Calu3 (cell line): ENCODE measurements at regions not wholly inside any gene's neighbourhood (a gene's known extent, or its start where the extent isn't known, plus 50 kb on each side); places are given as distances from the start of the nearest gene placed in this dataset.

Source experiments
- BruUV-seq: library from RNA; stranded (reverse); fragments of 400-500 nt; replicated peaks from 2 replicates; lab custom pipeline; 2021; lab: Mats Ljungman, UMichigan
- CTCF ChIA-PET: fragments of 300-600 bp; sonication (Branson Sonifier 250); formaldehyde crosslinking; loops from one replicate; lab custom pipeline; 2022; ENCODE audit warnings: antibody characterized with exemption; lab: Charles Lee
- DNase-seq: peaks from one replicate; pipeline ENCODE4 v3.0.0; 2022
- H3K27ac Mint-ChIP-seq: one replicate; pipeline ENCODE4 v1.8.0; 2022; ENCODE audit warnings: mixed read lengths; ENCODE audit not compliant: unreplicated experiment
- H3K27me3 Mint-ChIP-seq: one replicate; pipeline ENCODE4 v1.8.0; 2022; ENCODE audit warnings: mixed read lengths; ENCODE audit not compliant: unreplicated experiment
- H3K36me3 Mint-ChIP-seq: one replicate; pipeline ENCODE4 v1.8.0; 2022; ENCODE audit warnings: mild to moderate bottlenecking, moderate library complexity, mixed read lengths; ENCODE audit not compliant: insufficient read depth, unreplicated experiment
- H3K4me1 Mint-ChIP-seq: one replicate; pipeline ENCODE4 v1.8.0; 2022; ENCODE audit warnings: mild to moderate bottlenecking, low read depth, mixed read lengths; ENCODE audit not compliant: unreplicated experiment
- H3K4me3 Mint-ChIP-seq: one replicate; pipeline ENCODE4 v1.8.0; 2022; ENCODE audit warnings: mild to moderate bottlenecking, low read depth, moderate library complexity, mixed read lengths; ENCODE audit not compliant: unreplicated experiment
- H3K9me3 Mint-ChIP-seq: one replicate; pipeline ENCODE4 v1.8.0; 2022; ENCODE audit warnings: low read depth, mixed read lengths; ENCODE audit not compliant: unreplicated experiment
- intact Hi-C: fragments of 100-400 bp; cut with micrococcal nuclease; formaldehyde crosslinking; loops from one replicate; pipeline ENCODE4 v1.10.0; 2022; ENCODE audit not compliant: unreplicated experiment
- TF ChIP-seq, protein P1 (sequence below): fragments of 200-600 bp; IDR thresholded peaks from one replicate; pipeline ENCODE4 v1.8.0; 2022; ENCODE audit warnings: antibody characterized with exemption; ENCODE audit not compliant: unreplicated experiment

GRCh38 chr4:23707652-23708026, 182.2 kb downstream of the PPARGC1A start:
- H3K9me3 Mint-ChIP-seq, result no peaks in the 10 kb centered on the region
- H3K4me1 Mint-ChIP-seq, result peaks cover 8% of the 10 kb centered on the region
- no peaks in the 10 kb centered on the region for H3K27me3 Mint-ChIP-seq
- CTCF ChIA-PET, result no interaction called here
- no TSS peak for BruUV-seq
- TF ChIP-seq, protein P1, sequence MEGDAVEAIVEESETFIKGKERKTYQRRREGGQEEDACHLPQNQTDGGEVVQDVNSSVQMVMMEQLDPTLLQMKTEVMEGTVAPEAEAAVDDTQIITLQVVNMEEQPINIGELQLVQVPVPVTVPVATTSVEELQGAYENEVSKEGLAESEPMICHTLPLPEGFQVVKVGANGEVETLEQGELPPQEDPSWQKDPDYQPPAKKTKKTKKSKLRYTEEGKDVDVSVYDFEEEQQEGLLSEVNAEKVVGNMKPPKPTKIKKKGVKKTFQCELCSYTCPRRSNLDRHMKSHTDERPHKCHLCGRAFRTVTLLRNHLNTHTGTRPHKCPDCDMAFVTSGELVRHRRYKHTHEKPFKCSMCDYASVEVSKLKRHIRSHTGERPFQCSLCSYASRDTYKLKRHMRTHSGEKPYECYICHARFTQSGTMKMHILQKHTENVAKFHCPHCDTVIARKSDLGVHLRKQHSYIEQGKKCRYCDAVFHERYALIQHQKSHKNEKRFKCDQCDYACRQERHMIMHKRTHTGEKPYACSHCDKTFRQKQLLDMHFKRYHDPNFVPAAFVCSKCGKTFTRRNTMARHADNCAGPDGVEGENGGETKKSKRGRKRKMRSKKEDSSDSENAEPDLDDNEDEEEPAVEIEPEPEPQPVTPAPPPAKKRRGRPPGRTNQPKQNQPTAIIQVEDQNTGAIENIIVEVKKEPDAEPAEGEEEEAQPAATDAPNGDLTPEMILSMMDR, result no peak
- H3K36me3 Mint-ChIP-seq, result no peaks in the 10 kb centered on the region
- no peak overlapping the region for H3K4me3 Mint-ChIP-seq
- no peak for DNase-seq
- intact Hi-C loops, result no loop called here
- H3K27ac Mint-ChIP-seq, result no peak overlapping the region

DNA sequence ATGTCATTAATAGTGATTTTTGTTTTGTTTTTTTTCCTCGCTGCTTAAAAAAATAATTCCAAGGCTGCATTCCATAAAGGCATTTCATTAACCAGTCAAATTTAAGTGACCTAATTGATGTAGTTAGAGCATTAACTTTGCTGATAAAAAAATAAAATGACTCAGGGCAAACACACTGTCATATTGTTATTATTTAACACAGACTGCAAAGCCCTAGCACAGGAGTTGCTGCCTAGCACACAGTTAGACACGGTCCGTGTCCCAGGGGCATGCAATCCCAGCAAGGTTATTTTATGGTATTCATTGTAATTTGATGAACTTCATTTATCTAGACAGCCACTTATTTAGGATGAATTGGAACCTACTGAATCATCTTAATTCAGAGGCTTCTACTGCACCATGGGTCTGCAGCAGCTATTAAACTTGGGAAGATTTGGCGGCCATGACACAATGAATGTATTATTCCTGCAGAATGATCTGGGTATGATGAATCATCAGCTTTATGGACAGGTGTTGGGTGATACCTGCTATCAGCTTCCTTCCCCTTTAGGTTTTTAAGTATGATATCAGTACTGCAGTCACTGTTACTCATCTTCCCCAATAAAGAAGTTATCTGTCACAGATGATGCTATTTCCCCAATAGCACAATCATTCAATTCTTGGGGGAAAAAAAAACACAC, 182.7 kb downstream of the PPARGC1A start:
- no peaks in the 10 kb centered on the region for H3K36me3 Mint-ChIP-seq
- no peak overlapping the region for H3K27ac Mint-ChIP-seq
- H3K4me1 Mint-ChIP-seq, result peaks cover 8% of the 10 kb centered on the region
- no TSS peak for BruUV-seq
- H3K4me3 Mint-ChIP-seq, result no peak overlapping the region
- intact Hi-C loops, result no loop called here
- CTCF ChIA-PET, result no interaction called here
- H3K27me3 Mint-ChIP-seq, result no peaks in the 10 kb centered on the region
- TF ChIP-seq, protein P1, result no peak
- DNase-seq, result no peak
- H3K9me3 Mint-ChIP-seq, result no peaks in the 10 kb centered on the region

DNA sequence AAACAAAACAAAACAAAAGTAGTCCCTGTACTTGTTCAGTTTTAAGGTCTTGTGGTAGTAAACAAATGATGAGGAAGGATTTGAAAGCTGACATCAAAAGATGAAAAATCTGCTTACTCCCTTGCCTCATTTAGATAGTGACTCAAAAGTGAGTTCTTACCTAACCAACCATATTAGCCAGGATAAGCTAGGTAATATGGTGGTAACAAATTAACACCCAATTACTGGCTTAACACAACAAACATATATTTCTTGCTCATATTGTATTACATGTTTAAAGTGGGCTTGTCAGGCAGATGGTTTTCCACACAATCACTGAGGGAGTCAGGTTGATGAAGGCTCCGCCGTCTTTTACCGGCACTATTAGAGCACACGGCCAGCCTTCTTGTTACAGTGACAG, 189.7 kb downstream of the PPARGC1A start:
- Mint-ChIP-seq H3K36me3 (no peaks in the 10 kb centered on the region), H3K9me3 (no peaks in the 10 kb centered on the region), H3K4me3 (no peak overlapping the region), H3K4me1 (no peaks in the 10 kb centered on the region), H3K27ac (no peak overlapping the region), H3K27me3 (no peaks in the 10 kb centered on the region)
- CTCF ChIA-PET, result no interaction called here
- no peak for DNase-seq
- BruUV-seq, result no TSS peak
- intact Hi-C loops, result no loop called here
- TF ChIP-seq, protein P1, result no peak

DNA sequence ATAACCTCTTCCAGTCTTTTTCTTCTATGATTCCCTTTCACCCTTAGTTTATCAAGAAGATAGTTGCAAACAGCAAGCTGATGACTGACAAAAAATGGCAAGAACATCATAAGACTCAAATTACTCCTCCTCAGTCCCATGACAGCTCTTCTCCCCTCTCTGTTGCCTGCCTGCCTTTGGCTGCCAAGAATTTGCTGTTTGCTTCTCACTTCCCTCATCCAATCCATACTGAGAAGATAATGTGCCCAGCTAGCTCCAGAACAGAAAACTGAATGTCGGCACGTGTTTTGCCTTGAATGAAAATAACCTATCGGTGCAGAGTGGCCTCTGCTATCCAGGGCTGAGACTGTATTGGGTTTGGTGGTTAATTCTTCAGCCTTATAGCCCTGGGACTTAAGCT, 192.1 kb downstream of the PPARGC1A start:
- Mint-ChIP-seq H3K36me3 (no peaks in the 10 kb centered on the region), H3K4me3 (no peak overlapping the region), H3K4me1 (no peaks in the 10 kb centered on the region), H3K27me3 (no peaks in the 10 kb centered on the region), H3K9me3 (no peaks in the 10 kb centered on the region), H3K27ac (no peak overlapping the region)
- no peak for DNase-seq
- intact Hi-C loops, result no loop called here
- CTCF ChIA-PET, result interaction anchor here (1.0 kb wide), 1 partner anchor 71 kb away, joined by 3 read pairs; no protein-coding TSS in a partner anchor
- no TSS peak for BruUV-seq
- TF ChIP-seq, protein P1, result no peak
